Activated gamma-delta T cell (primary cell): ENCODE measurements at regions not wholly inside any gene's neighbourhood (a gene's known extent, or its start where the extent isn't known, plus 50 kb on each side); places are given as distances from the start of the nearest gene placed in this dataset.

Source experiments
- DNase-seq: peaks from one replicate; lab custom pipeline; 2025; lab: John Stamatoyannopoulos, UW

DNA sequence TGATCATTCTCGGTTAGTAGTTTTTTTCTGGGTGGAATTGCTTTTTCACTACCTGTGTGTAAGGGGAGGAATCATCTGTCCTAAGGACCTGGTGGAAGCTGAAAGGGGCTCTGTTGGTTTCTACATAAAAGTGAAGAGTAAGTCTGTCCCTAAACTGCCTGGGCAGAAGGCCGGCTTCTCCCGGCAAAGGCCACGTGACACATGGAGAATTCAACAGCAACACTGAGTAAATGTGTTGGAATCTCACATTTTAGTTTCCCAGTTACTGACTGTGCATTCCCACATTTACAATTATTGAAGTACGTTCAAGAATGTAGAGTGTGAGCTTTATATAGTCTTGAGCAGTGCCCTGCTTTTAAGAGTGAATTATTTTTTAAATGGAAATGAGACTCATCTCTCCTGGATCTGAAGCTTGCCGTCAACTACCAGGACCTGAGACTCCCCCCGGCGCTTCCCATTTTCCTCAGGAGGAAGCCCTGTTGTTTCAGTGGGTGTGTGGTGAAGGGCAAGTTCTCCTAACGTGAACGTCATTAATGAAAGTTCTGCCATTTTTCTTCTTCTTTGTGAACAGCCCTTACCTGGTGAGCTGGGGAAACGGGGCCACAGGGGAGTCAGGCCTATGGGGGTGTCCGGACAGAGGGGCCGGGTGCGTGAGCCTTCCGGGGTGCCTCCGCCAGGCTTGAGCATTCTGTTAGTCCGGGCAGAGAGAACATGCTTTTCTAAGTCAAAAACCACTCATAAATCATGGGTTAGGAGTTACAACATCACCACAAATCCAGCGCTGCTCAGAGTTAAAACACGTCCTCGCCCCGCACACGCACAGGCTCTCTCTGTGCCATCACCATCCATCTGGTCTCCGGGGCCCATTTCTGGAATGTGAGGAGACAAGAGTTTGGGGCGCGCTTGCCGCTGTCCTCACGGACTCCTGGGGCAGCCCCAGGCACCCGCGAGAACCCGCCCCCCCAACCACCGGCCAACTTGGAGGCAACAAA is 56.6 kb upstream of the SMOC2 start:
- no peak for DNase-seq

DNA sequence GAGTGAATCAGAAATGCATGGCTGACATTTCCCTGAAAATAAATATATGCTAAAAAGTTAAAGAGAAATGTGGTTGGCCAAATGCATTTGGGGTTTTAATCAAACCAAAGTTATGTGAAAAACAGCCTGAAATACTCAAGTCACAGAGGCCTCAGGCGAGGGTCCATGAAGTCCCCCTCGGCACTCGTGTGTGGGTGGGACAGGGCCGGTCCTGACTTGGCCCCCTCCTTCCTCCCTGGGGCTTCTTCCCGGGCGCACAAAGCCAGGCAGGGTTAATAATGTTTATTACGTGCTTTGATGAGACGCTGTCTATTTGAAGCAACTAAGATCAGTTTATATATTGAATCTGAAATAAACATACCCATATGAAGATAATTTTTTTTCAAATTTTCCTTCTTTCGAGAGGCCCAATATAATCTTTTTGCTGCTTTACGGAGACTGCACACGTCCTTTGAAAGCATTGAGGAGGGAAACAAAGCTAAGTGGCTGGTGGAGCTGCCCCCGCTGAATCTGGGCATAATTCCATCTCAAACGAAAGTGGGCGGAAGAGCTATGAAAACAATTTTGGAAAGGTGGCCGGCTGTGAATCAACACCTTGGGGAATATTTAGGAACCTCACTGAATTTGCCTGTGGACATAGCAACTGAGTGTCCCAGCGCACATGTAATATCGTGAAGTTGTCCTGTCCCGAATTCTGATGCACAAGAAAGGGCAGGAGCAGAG is 55.8 kb upstream of the SMOC2 start:
- DNase-seq: no peak

DNA sequence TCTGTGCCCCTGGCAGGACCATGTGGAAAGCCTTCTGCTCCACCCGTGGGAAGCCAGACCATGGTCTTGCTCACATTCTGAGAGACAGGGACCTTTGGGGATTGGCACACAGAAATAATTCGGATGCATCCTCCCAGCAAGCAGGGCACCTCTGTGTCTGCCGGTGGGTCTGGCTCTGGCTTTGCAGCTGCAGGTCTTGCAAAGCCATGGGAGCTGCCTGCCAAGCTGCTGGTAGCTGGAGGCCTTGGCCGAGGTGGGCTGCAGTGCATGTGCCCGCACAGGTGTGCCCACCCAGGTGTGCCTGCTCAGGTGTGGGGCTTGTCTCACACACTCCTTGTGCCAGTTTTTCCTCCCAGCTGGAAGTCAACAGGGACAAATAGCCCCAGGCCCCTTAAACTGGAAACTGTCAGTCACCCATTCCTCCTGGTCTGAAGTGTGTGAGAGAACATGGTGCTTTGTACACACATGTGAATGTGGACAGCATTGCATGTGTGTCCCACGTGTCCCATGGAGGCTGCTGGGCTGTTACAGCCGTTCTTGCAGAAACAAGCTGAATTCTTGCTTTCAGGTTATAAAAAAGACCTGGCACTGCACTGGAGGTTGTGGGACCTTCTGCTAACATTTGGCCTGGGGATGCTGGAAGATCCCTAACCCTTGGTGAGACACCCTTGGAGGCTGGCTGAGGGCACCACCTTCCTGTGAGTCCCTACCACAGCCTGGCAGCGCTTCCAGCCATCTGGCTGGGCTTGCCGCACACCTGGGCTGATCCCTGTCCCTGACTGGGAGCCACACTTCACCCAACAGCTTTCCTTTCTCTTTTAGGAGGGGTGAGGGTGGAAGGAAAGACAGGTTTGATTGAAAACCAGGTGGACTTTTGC is 54.9 kb upstream of the SMOC2 start:
- no peak for DNase-seq

DNA sequence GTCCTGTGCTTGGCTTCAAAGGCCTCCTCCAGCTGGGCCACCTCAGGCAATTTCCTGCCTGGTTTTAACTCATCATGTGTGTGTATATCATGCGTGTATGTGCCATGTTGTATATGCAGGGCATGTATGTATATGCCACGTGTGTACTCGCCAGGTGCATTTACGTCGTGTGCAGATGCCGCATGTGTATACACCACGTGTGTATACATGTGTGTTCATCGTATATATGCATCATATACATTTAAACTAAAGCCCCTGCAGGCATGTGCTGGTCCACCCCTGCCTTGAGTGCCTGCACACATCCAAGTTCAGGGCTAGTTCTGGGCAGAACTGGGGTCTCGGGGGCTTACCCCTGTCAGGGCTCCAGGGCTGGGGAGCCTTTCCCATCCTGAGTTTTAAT is 54.0 kb upstream of the SMOC2 start:
- no peak for DNase-seq

DNA sequence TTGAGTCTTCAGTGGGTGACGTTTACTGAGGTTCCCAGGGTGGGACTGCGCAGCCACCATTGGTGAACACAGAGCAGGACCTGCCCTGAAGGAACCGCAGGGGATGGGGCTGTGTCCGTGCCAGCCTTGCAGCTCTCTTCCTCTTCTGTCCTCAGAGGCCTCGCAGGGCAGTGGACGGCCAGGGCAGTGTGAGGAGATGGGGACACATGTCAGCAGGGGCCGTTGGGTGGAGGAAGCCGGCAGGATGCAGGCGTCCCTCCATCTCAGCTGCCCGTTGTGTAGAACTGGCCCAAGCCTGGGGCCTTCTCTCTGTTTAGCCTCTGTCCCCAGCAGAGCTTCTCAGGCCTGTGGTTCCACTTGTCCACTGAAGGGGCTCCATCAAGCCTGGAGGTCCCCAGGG is 53.6 kb upstream of the SMOC2 start:
- DNase-seq: no peak

DNA sequence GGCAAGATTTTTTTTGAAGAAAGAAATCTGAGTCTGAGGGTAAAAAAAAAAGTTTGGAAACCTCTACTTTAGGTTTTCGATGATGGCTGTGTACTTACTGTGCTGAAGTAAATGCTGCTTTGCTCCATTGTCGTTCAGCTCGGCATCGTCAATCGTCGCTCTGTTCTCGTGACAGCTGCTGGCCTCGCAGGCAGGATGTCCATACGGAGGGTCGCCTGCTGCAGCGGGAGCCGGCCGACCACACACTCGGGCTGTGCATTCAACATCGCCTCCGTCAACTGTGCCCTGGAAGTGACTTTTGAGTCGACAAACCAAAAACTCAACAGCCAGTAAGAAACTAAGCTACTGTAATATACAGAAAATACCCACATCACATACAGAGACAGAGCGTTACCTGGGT is 53.1 kb upstream of the SMOC2 start:
- DNase-seq: no peak

DNA sequence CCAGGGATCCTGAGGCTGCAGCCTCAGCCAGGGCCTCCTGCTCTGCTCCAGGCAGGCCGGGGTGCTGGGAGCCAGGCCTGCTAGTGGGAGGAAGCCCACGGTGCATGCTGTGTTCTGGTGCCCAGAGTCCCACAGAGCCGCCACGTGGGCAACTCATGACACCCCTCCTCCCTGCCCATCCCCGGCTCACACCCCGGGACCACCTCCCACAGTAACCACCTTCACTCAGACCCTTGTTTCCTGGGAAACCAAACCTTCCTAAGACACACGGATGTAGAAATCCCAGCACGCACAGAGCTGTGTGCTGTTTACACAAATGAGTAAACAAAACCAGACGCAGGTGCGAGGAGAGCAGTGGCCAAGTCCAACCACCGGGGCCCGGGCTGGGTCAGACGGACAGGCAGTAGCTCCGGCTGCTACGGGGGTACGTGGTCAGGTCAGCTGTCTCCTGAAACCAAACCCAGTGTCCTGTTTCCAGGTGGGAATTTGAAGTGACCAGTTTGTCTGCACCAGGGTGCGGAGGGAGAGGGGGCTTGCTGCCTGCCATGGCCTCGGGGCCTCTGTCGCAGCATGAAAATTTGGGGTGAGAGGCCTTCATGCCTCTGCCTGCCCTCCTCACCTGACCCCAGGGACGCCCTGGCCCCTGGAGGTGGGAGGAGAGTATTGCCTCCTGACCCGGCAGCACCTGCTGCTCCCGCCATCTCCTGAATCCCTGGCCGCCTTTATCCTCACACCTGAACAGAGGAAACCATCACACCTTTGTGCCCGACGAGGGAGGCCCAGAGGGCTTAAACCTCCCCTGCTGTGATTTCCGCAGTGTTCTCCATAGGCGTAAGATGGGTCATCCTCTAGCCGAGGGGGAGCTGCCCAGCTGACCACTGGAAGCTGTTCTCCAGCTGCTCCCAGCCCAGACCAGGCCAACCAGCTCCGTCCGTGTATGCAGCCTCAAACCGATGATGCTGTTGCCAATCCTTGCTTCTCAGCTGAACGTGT is 52.0 kb upstream of the SMOC2 start:
- DNase-seq: no peak

DNA sequence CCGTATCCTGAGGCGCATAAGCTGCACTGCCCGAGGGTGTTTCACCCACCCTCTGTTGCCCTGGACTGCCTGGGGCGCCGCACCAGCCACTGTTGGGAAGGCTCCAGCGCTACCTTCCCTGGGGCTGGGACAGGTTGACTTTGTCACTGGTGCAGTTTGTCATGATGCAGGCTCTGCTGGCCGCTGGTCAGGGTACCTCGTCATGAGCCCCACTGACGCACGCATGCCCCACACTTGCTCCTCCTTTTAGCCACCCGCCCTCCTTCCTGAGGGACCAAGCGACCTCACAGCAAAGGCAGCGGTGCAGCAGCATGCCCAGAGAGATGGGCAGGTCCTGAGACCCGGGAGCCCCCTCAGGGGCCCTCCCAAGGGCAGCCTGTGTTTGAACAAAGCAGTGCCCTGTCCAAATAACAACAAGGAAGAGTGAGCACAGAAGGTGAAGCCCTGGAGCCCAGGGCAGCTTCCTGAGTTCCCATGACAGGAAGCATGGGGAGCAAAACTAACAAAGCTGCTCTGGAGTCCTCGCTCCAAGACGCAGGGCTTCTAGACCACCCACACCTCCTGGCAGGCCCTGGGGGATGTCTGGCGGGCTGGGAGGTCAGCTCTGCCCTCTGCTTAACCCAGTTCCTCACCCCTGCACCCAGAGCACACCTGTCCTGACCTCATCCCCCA is 50.1 kb upstream of the SMOC2 start:
- no peak for DNase-seq
